Hepatocyte (in vitro differentiated cells): ENCODE measurements at regions not wholly inside any gene's neighbourhood (a gene's known extent, or its start where the extent isn't known, plus 50 kb on each side); places are given as distances from the start of the nearest gene placed in this dataset.

Source experiments
- CTCF ChIP-seq: fragments of 200-600 bp; sonication (generic); IDR thresholded peaks from 2 replicates; pipeline ENCODE4 v1.5.1; 2016; ENCODE audit warnings: antibody characterized with exemption, mild to moderate bottlenecking; ENCODE audit not compliant: poor library complexity
- EZH2phosphoT487 ChIP-seq: fragments of 200-600 bp; sonication (generic); IDR thresholded peaks from one replicate; pipeline ENCODE4 v1.6.1; 2018; ENCODE audit warnings: antibody characterized with exemption, mild to moderate bottlenecking, low read depth, moderate library complexity; ENCODE audit not compliant: unreplicated experiment, severe bottlenecking

GRCh38 chrX:13239272-13239671 is 80.6 kb downstream of the ATXN3L start:
- TF ChIP-seq CTCF (no peak), EZH2phosphoT487 (no peak)
